Nephron progenitor cell (in vitro differentiated cells): ENCODE measurements at regions not wholly inside any gene's neighbourhood (a gene's known extent, or its start where the extent isn't known, plus 50 kb on each side); places are given as distances from the start of the nearest gene placed in this dataset.
A peak's percentile ranks its signal among the peaks of the same experiment; 100 is the strongest.

Experiments used
- DNase-seq: peaks from one replicate; pipeline ENCODE4 v3.0.0; 2021
- H3K27ac Mint-ChIP-seq: 2 replicates; pipeline ENCODE4 v1.8.0; 2021; ENCODE audit warnings: mild to moderate bottlenecking, moderate library complexity, mixed read lengths
- H3K27me3 Mint-ChIP-seq: 2 replicates; pipeline ENCODE4 v1.8.0; 2021; ENCODE audit warnings: mild to moderate bottlenecking, low read depth, mixed read lengths; ENCODE audit not compliant: poor library complexity
- H3K36me3 Mint-ChIP-seq: 2 replicates; pipeline ENCODE4 v1.8.0; 2021; ENCODE audit warnings: low read depth, mixed read lengths
- H3K4me1 Mint-ChIP-seq: 2 replicates; pipeline ENCODE4 v1.8.0; 2021; ENCODE audit warnings: mixed read lengths
- H3K4me3 Mint-ChIP-seq: 2 replicates; pipeline ENCODE4 v1.8.0; 2021; ENCODE audit warnings: mild to moderate bottlenecking, moderate library complexity, mixed read lengths
- H3K9me3 Mint-ChIP-seq: 2 replicates; pipeline ENCODE4 v1.8.0; 2021; ENCODE audit warnings: mild to moderate bottlenecking, moderate library complexity, mixed read lengths
- TF ChIP-seq, protein P1 (sequence below): fragments of 200-600 bp; sonication (generic); IDR thresholded peaks from 2 replicates; pipeline ENCODE4 v1.5.0; 2021; ENCODE audit warnings: antibody characterized with exemption

DNA sequence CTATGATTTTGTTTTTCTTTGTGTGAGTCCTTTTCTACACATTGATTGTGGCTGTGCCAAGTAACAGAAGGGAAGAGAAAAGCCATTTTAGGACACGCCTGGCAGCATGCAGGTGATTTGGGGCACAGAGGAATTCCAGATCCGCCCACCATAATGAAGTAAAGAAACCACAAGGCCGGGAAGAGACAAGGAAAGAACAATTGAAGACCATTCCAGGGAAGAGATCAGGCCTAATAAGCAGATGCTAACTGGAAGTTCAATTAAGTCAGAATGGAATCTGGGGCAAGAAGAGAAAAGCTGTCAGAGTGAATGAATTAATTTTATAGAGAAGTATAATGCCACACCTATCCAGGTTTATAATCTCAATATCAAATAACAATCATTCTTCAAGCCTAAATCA is 110.2 kb upstream of the ISL1 start:
- no peak for DNase-seq
- H3K9me3 Mint-ChIP-seq: no peaks in the 10 kb centered on the region
- TF ChIP-seq, protein P1, sequence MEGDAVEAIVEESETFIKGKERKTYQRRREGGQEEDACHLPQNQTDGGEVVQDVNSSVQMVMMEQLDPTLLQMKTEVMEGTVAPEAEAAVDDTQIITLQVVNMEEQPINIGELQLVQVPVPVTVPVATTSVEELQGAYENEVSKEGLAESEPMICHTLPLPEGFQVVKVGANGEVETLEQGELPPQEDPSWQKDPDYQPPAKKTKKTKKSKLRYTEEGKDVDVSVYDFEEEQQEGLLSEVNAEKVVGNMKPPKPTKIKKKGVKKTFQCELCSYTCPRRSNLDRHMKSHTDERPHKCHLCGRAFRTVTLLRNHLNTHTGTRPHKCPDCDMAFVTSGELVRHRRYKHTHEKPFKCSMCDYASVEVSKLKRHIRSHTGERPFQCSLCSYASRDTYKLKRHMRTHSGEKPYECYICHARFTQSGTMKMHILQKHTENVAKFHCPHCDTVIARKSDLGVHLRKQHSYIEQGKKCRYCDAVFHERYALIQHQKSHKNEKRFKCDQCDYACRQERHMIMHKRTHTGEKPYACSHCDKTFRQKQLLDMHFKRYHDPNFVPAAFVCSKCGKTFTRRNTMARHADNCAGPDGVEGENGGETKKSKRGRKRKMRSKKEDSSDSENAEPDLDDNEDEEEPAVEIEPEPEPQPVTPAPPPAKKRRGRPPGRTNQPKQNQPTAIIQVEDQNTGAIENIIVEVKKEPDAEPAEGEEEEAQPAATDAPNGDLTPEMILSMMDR: no peak
- no peaks in the 10 kb centered on the region for H3K27me3 Mint-ChIP-seq
- peak overlapping the region; percentile 6 for H3K27ac Mint-ChIP-seq
- H3K36me3 Mint-ChIP-seq: no peaks in the 10 kb centered on the region
- no peaks in the 10 kb centered on the region for H3K4me1 Mint-ChIP-seq
- H3K4me3 Mint-ChIP-seq: no peak overlapping the region

DNA sequence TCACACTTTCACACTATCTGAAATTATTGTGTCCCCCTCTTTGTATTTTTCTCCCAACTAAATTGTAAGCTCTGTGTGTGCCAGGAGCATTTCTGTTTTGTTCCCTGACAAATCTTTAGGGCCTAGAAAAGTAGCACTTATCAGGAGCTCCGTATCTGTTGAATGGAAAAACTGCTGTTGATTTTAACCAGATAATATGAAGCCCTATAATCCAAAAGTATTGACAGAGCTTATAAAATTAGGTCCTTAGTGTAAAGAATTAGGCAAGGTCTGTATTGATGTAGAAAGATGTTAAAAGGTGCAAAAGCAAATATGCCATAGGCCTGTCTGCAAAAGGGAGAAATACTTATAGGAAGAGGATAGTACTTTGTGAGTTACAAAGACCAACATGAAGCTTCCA is 109.4 kb upstream of the ISL1 start:
- H3K27me3 Mint-ChIP-seq: no peaks in the 10 kb centered on the region
- TF ChIP-seq, protein P1: no peak
- H3K4me1 Mint-ChIP-seq: peaks cover 5% of the 10 kb centered on the region

DNA sequence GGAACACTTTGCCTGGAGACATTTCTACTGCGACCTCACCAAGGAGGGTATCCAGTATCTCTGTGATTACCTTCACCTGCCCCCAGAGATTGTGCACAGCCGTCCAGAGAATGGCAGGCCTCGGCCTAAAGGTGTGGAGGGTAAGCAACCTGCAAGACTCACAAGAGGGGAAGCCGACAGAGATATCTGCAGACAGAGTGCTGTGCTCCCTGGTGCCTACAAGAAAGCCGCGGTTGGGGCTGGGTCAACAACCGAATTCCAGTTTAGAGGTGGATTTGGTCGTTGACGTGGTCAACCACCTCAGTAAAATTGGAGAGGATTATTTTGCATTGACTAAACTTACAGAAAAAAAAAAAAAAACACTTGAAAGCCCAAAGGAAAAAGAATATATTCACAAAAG is 107.8 kb upstream of the ISL1 start:
- Mint-ChIP-seq H3K4me3 (no peak overlapping the region), H3K27ac (no peak overlapping the region)

More for the DNA sequence above, 109.4 kb upstream of the ISL1 start:
- no peaks in the 10 kb centered on the region for H3K9me3 Mint-ChIP-seq
- H3K36me3 Mint-ChIP-seq: no peaks in the 10 kb centered on the region
- no peak for DNase-seq
- no peak overlapping the region for H3K27ac Mint-ChIP-seq
- no peak overlapping the region for H3K4me3 Mint-ChIP-seq

DNA sequence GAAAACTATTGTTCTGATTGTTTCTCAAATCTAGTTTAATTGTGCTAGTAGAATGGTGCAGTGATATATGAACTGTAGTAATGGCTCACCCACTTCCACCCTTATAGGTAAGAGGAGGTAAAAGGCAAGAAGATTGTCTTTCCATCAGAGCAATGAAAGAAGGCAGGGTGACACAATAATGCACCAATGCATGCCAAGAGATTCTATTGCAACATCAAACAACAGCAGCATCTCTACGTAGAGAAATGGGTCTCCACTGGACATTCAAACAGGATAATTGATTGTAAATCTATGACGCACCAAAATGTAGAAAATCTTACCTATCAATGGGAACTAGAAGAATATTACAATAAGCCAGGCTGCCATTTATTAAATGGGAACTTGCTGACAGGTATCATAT is 107.0 kb upstream of the ISL1 start:
- Mint-ChIP-seq H3K27me3 (peaks cover 4% of the 10 kb centered on the region), H3K4me3 (no peak overlapping the region), H3K4me1 (peaks cover 7% of the 10 kb centered on the region), H3K36me3 (no peaks in the 10 kb centered on the region), H3K9me3 (no peaks in the 10 kb centered on the region), H3K27ac (no peak overlapping the region)
- DNase-seq: no peak
- TF ChIP-seq, protein P1: no peak

More for the DNA sequence above, 107.8 kb upstream of the ISL1 start:
- H3K4me1 Mint-ChIP-seq: peaks cover 7% of the 10 kb centered on the region
- peaks cover 4% of the 10 kb centered on the region for H3K27me3 Mint-ChIP-seq
- no peaks in the 10 kb centered on the region for H3K36me3 Mint-ChIP-seq
- TF ChIP-seq, protein P1: no peak
- H3K9me3 Mint-ChIP-seq: no peaks in the 10 kb centered on the region
- no peak for DNase-seq

DNA sequence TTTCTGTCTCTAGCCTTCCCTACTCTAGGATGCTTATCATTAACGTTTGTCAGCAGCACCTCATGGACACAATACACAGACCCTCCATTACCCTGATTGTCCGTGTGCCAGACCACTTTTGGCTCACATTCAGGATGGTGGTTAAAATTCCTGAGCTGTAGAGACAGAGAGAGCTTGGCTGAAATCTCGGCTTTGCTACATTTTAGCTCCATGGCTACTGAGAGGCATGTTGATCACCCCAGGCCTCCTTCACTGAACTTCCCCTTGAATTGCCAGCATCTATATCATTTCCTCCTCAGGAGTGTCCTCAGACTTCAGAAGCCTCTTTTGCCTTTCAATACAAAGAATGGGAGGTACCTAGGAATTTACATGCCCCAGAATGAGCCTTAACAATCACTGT is 104.7 kb upstream of the ISL1 start:
- no peaks in the 10 kb centered on the region for H3K9me3 Mint-ChIP-seq
- H3K4me3 Mint-ChIP-seq: no peak overlapping the region
- peaks cover 7% of the 10 kb centered on the region for H3K4me1 Mint-ChIP-seq
- TF ChIP-seq, protein P1: no peak
- H3K27me3 Mint-ChIP-seq: peaks cover 4% of the 10 kb centered on the region
- no peak for DNase-seq
- H3K27ac Mint-ChIP-seq: no peak overlapping the region
- no peaks in the 10 kb centered on the region for H3K36me3 Mint-ChIP-seq

DNA sequence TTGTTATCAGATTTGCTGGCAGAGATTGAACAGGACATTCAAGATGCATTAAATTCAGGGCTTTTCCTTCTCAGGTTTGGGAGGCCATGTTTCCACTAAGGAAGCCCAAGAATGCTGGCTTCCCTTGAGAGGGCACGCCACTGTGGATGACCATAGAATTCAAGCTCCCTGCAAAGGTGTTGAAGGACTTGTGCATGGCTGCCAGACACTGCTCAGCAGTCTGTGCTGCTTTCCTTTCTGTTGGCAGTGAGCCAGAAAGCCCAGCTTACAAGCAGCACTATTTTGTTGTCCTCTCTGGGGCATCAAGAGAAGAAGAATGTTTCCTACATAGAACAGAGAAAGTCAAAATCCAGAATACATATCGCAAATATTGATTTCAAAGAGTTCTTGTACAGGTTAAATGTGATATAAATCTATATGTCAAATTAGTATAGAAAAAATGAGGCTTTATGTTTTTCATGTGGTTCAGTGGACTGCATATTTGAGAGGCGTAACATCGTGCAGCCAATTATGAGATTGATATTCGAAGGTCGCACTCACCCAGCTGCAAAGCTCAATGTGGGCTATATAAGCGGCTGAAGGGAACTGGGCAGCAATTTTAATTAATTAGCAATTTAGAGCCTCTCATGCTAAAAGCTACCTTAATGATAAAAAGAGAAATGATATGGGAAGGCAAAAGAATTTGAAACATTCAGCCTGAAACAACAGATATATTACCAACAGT is 103.1 kb upstream of the ISL1 start:
- no peak overlapping the region for H3K27ac Mint-ChIP-seq
- no peak overlapping the region for H3K4me3 Mint-ChIP-seq
- H3K4me1 Mint-ChIP-seq: peaks cover 7% of the 10 kb centered on the region
- no peak for DNase-seq
- no peaks in the 10 kb centered on the region for H3K9me3 Mint-ChIP-seq
- H3K36me3 Mint-ChIP-seq: no peaks in the 10 kb centered on the region
- TF ChIP-seq, protein P1: no peak
- peaks cover 4% of the 10 kb centered on the region for H3K27me3 Mint-ChIP-seq
